Endothelial cell of umbilical vein (primary cell): ENCODE measurements at regions not wholly inside any gene's neighbourhood (a gene's known extent, or its start where the extent isn't known, plus 50 kb on each side); places are given as distances from the start of the nearest gene placed in this dataset.

Experiments
- BruUV-seq: library from RNA; stranded (reverse); fragments of 400-500 nt; replicated peaks from 2 replicates; lab custom pipeline; 2021; lab: Mats Ljungman, UMichigan
- CTCF ChIA-PET: fragments of 300-600, 350-600 bp; sonication (Branson Sonifier 250); formaldehyde crosslinking; loops from one replicate; lab custom pipeline; 2021; ENCODE audit warnings: antibody characterized with exemption, inconsistent platforms; lab: Charles Lee
- POLR2A ChIA-PET: fragments of 300-600, 350-600 bp; sonication (Branson Sonifier 250); formaldehyde crosslinking; loops from one replicate; lab custom pipeline; 2021; ENCODE audit warnings: antibody characterized with exemption, inconsistent platforms; lab: Charles Lee
- DNase-seq: peaks from one replicate; pipeline ENCODE4 v3.0.0-alpha.2; 2011; ENCODE audit warnings: low read depth, low spot score
- FAIRE-seq: peaks from 2 replicates; lab custom pipeline; 2011; peaks lifted over from hg19 to GRCh38; lab: Jason Lieb, UNC
- H2AFZ ChIP-seq: 2 replicates; pipeline ENCODE4 v1.6.0; 2012; ENCODE audit warnings: low read depth, low read length, control low read depth, inconsistent platforms
- H3K27ac ChIP-seq: 2 replicates; pipeline ENCODE4 v1.5.1; 2011; ENCODE audit warnings: low read depth, mild to moderate bottlenecking, control low read depth, low read length, moderate library complexity; ENCODE audit not compliant: insufficient read depth
- H3K27me3 ChIP-seq, 2 experiments: 2 replicates each; pipeline versions ENCODE4 v1.6.0 to v1.6.1; 2011; ENCODE audit warnings: low read length in 2 of 2, mixed read lengths in 1 of 2; ENCODE audit not compliant: control insufficient read depth in 2 of 2, insufficient read depth in 2 of 2
- H3K36me3 ChIP-seq, 2 experiments: 2 replicates in 1 of 2; 3 replicates in 1 of 2; pipeline ENCODE4 v1.5.1; 2011; ENCODE audit warnings: low read length in 2 of 2, mild to moderate bottlenecking in 1 of 2, moderate library complexity in 1 of 2; ENCODE audit not compliant: control insufficient read depth in 2 of 2, insufficient read depth in 2 of 2; ENCODE audit errors: extremely low read depth in 1 of 2
- H3K4me1 ChIP-seq: 3 replicates; pipeline ENCODE4 v1.5.1; 2011; ENCODE audit warnings: mild to moderate bottlenecking, low read length; ENCODE audit not compliant: control insufficient read depth, insufficient read depth; ENCODE audit errors: extremely low read depth
- H3K4me2 ChIP-seq: 2 replicates; pipeline ENCODE4 v1.6.1; 2011; ENCODE audit warnings: low read length, control low read depth, mixed read lengths; ENCODE audit not compliant: insufficient read depth
- H3K4me3 ChIP-seq, 3 experiments: fragments of 200-600 bp in 1 of 3; sonication (generic), shearing (Covaris generic) in 1 of 3; replicated peaks in 1 of 3; 2 replicates each; pipeline ENCODE4 v1.5.1; 2011 to 2016; ENCODE audit warnings: control low read depth in 3 of 3, low read length in 3 of 3, mild to moderate bottlenecking in 2 of 3, inconsistent platforms in 1 of 3, low read depth in 1 of 3, moderate library complexity in 1 of 3; ENCODE audit not compliant: insufficient read depth in 1 of 3
- H3K79me2 ChIP-seq: 2 replicates; pipeline ENCODE4 v1.6.0; 2012; ENCODE audit warnings: low read length, inconsistent platforms; ENCODE audit not compliant: control insufficient read depth, insufficient read depth
- H3K9ac ChIP-seq: replicated peaks from 2 replicates; pipeline ENCODE3; 2011; ENCODE audit warnings: low read length, control low read depth; ENCODE audit not compliant: insufficient read depth; ENCODE audit errors: extremely low read depth
- H3K9me1 ChIP-seq: replicated peaks from 3 replicates; pipeline ENCODE4 v1.6.0; 2011; ENCODE audit warnings: mild to moderate bottlenecking, low read length; ENCODE audit not compliant: control insufficient read depth, insufficient read depth; ENCODE audit errors: extremely low read depth
- H3K9me3 ChIP-seq: replicated peaks from 2 replicates; pipeline ENCODE4 v1.5.1; 2012; ENCODE audit warnings: low read length, inconsistent platforms; ENCODE audit not compliant: control insufficient read depth, insufficient read depth
- H4K20me1 ChIP-seq: replicated peaks from 2 replicates; pipeline ENCODE3; 2011; ENCODE audit warnings: mild to moderate bottlenecking, low read length; ENCODE audit not compliant: control insufficient read depth, insufficient read depth; ENCODE audit errors: extremely low read depth
- CTCF ChIP-seq, 2 donors: IDR thresholded peaks; 1 replicate in 1 of 2; 2 replicates in 1 of 2; pipeline ENCODE4 v1.5.1; 2011; ENCODE audit warnings: low read length in 2 of 2, mild to moderate bottlenecking in 2 of 2, moderate library complexity in 2 of 2, control low read depth in 1 of 2, inconsistent platforms in 1 of 2, low read depth in 1 of 2; ENCODE audit not compliant: insufficient read depth in 1 of 2; ENCODE audit errors: extremely low read depth in 1 of 2
- EZH2 ChIP-seq: IDR thresholded peaks from 2 replicates; pipeline ENCODE4 v1.6.1; 2012; ENCODE audit warnings: borderline replicate concordance, low read depth, mild to moderate bottlenecking, moderate library complexity, low read length, inconsistent platforms; ENCODE audit not compliant: severe bottlenecking
- FOS ChIP-seq: IDR thresholded peaks from 2 replicates; pipeline ENCODE4 v1.6.1; 2011; ENCODE audit warnings: mild to moderate bottlenecking, low read length, moderate library complexity, borderline replicate concordance; ENCODE audit not compliant: insufficient read depth
- GATA2 ChIP-seq: IDR thresholded peaks from 2 replicates; pipeline ENCODE4 v1.7.0; 2011; ENCODE audit warnings: low read depth, mild to moderate bottlenecking, moderate library complexity, mixed read lengths, low read length; ENCODE audit not compliant: insufficient read length, insufficient read depth
- JUN ChIP-seq: IDR thresholded peaks from 2 replicates; pipeline ENCODE4 v1.6.1; 2011; ENCODE audit warnings: borderline replicate concordance, low read depth; ENCODE audit not compliant: insufficient read length, insufficient read depth
- MYC ChIP-seq: IDR thresholded peaks from one replicate; pipeline ENCODE4 v1.6.1; 2011; ENCODE audit warnings: mild to moderate bottlenecking, low read depth, low read length
- POLR2A ChIP-seq: IDR thresholded peaks from 2 replicates; pipeline ENCODE4 v1.6.1; 2012; ENCODE audit warnings: low read depth, mild to moderate bottlenecking, control low read depth, low read length
- POLR2AphosphoS5 ChIP-seq: IDR thresholded peaks from 2 replicates; pipeline ENCODE4 v1.6.1; 2012; ENCODE audit warnings: low read depth, mild to moderate bottlenecking, control low read depth, low read length, moderate library complexity; ENCODE audit not compliant: insufficient read depth
- dilution Hi-C: fragments of 300-500 bp; cut with MboI; formaldehyde crosslinking; loops from one replicate; pipeline ENCODE4 v1.15.0; 2019; ENCODE audit warnings: low sequenced_read_pairs; ENCODE audit not compliant: extremely low pct_ligation_motif_present
- intact Hi-C: fragments of 100-400 bp; cut with micrococcal nuclease; formaldehyde crosslinking; loops from one replicate; pipeline ENCODE4 v1.10.0; 2022
- TF ChIP-seq, protein P1 (sequence below): IDR thresholded peaks from 2 replicates; pipeline ENCODE4 v1.6.1; 2011; ENCODE audit not compliant: insufficient read depth, insufficient read length

DNA sequence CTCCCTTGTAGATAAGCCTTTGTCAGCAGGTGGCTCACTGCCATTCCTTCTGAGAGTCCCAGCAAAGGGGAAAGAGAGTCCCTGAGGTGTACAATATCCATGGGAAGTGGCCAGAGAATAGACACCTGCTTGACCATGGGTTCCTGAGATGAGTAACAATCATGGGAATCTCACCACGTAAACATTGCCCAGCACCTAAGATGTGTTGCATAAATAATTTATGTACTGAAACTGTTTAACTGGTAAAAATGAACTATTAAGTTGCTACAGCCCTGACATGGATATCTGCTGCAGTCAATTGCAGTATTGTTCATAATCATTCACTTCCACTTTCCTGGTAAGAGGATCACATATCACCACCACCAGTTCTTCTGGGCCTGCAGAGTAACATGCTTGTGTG lies 123.8 kb upstream of the INHBA start:
- no peaks in the 10 kb centered on the region for H3K27me3 ChIP-seq
- H4K20me1 ChIP-seq: no peaks in the 10 kb centered on the region
- H3K4me1 ChIP-seq: no peaks in the 10 kb centered on the region
- intact Hi-C loops: no loop called here
- no peaks in the 10 kb centered on the region for H3K9me1 ChIP-seq
- no peak overlapping the region for H2AFZ ChIP-seq
- dilution Hi-C loops: no loop called here
- no peak for DNase-seq
- H3K36me3 ChIP-seq: no peaks in the 10 kb centered on the region
- no peak overlapping the region for H3K27ac ChIP-seq
- TF ChIP-seq POLR2A (no peak), CTCF (IDR thresholded peaks at IDR 0.05; ENCODE audit: extremely low read depth in 1 of 2, insufficient read depth in 1 of 2, low read depth in 1 of 2, low read length in 2 of 2) (no peak), POLR2AphosphoS5 (no peak), EZH2 (no peak), GATA2 (no peak), JUN (no peak), MYC (no peak), FOS (no peak)
- TF ChIP-seq, protein P1, sequence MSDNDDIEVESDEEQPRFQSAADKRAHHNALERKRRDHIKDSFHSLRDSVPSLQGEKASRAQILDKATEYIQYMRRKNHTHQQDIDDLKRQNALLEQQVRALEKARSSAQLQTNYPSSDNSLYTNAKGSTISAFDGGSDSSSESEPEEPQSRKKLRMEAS: no peak
- H3K79me2 ChIP-seq: no peaks in the 10 kb centered on the region
- ChIA-PET POLR2A (interaction anchor here (0.6 kb wide), 1 partner anchor 584 kb away, joined by 3 read pairs; no protein-coding TSS in a partner anchor), CTCF (no interaction called here)
- no peak overlapping the region for H3K4me2 ChIP-seq
- no peaks in the 10 kb centered on the region for H3K9me3 ChIP-seq
- no peak for FAIRE-seq
- BruUV-seq: no TSS peak
- no peak overlapping the region for H3K9ac ChIP-seq
- H3K4me3 ChIP-seq: no peak overlapping the region
